ENCODE measurements at regions not wholly inside any gene's neighbourhood (a gene's known extent, or its start where the extent isn't known, plus 50 kb on each side); places are given as distances from the start of the nearest gene placed in this dataset.

GRCh38 chr1:209012443-209013196 lies 570.9 kb upstream of the CAMK1G start:
- no peak for DNase-seq (ENCODE audit: low read depth)
- no peak for TF ChIP-seq CTCF (IDR thresholded peaks at IDR 0.05; ENCODE audit: insufficient read depth, low read depth, low read length, missing control alignments)

GRCh38 chr1:209015092-209015491 lies 568.4 kb upstream of the CAMK1G start:
- H3K4me3 ChIP-seq (ENCODE audit: low read length) = no peak overlapping the region
- TF ChIP-seq CTCF (IDR thresholded peaks at IDR 0.05; ENCODE audit: insufficient read depth, low read depth, low read length, missing control alignments) = no peak
- DNase-seq (ENCODE audit: low read depth) = no peak

More at GRCh38 chr1:209012443-209013196, 570.9 kb upstream of the CAMK1G start:
- no peak overlapping the region for H3K4me3 ChIP-seq (ENCODE audit: low read length)

- TF ChIP-seq CTCF (IDR thresholded peaks at IDR 0.05; ENCODE audit: insufficient read depth, low read depth, low read length, missing control alignments) = no peak
- DNase-seq (ENCODE audit: low read depth) = no peak
- no peak overlapping the region for H3K4me3 ChIP-seq (ENCODE audit: low read length)
Measured at GRCh38 chr1:209021622-209022021, 561.9 kb upstream of the CAMK1G start.

GRCh38 chr1:209023790-209024189 lies 559.7 kb upstream of the CAMK1G start:
- H3K4me3 ChIP-seq (ENCODE audit: low read length) = no peak overlapping the region
- TF ChIP-seq CTCF (IDR thresholded peaks at IDR 0.05; ENCODE audit: insufficient read depth, low read depth, low read length, missing control alignments) = no peak
- no peak for DNase-seq (ENCODE audit: low read depth)

- DNase-seq (ENCODE audit: low read depth) = no peak
Measured at GRCh38 chr1:209029737-209030136, 553.8 kb upstream of the CAMK1G start.

GRCh38 chr1:209030454-209031167 lies 552.9 kb upstream of the CAMK1G start:
- DNase-seq (ENCODE audit: low read depth) = no peak
- H3K4me3 ChIP-seq (ENCODE audit: low read length) = no peak overlapping the region
- no peak for TF ChIP-seq CTCF (IDR thresholded peaks at IDR 0.05; ENCODE audit: insufficient read depth, low read depth, low read length, missing control alignments)

More at GRCh38 chr1:209029737-209030136, 553.8 kb upstream of the CAMK1G start:
- H3K4me3 ChIP-seq (ENCODE audit: low read length) = no peak overlapping the region
- TF ChIP-seq CTCF (IDR thresholded peaks at IDR 0.05; ENCODE audit: insufficient read depth, low read depth, low read length, missing control alignments) = no peak
